HCT116 (cell line): ENCODE measurements at regions not wholly inside any gene's neighbourhood (a gene's known extent, or its start where the extent isn't known, plus 50 kb on each side); places are given as distances from the start of the nearest gene placed in this dataset.

Experiments used
- ATAC-seq: fragments of 200-7000 bp; cut with Tn5 transposase; 2 replicates; pipeline ENCODE4 v1.9.1; 2020; ENCODE audit warnings: mild to moderate bottlenecking, moderate library complexity
- BruUV-seq: library from RNA; stranded (reverse); fragments of 400-500 nt; replicated peaks from 2 replicates; lab custom pipeline; 2021; lab: Mats Ljungman, UMichigan
- CTCF ChIA-PET: fragments of 300-600 bp; sonication (Branson Sonifier 250); formaldehyde crosslinking; loops from one replicate; lab custom pipeline; 2021; ENCODE audit warnings: antibody characterized with exemption; lab: Charles Lee
- POLR2A ChIA-PET: fragments of 300-600, 350-600 bp; sonication (Branson Sonifier 250); formaldehyde crosslinking; loops from one replicate; lab custom pipeline; 2021; ENCODE audit warnings: antibody characterized with exemption; lab: Charles Lee
- RAD21 ChIA-PET, 2 experiments: fragments of 300-600 bp; sonication (Branson Sonifier 250); formaldehyde crosslinking; loops; one replicate each; lab custom pipeline; 2023; ENCODE audit warnings: low total read pairs in 2 of 2; ENCODE audit not compliant: uncharacterized antibody in 2 of 2, unreplicated experiment in 2 of 2, low non-redundant PET in 1 of 2; lab: Charles Lee
- DNase-seq: peaks from one replicate; pipeline ENCODE4 v3.0.0-alpha.2; 2010; ENCODE audit warnings: low read depth, low spot score
- H2AFZ ChIP-seq: fragments of 200-600 bp; shearing (Covaris generic), sonication (generic); 2 replicates; pipeline ENCODE4 v1.6.1; 2017; ENCODE audit warnings: low read depth, mixed run types, mixed read lengths, antibody characterized with exemption, low read length; ENCODE audit not compliant: poor library complexity, severe bottlenecking
- H3K27ac ChIP-seq: 2 replicates; pipeline ENCODE4 v1.5.1; 2012; ENCODE audit warnings: low read depth, low read length
- H3K27me3 ChIP-seq: fragments of 200-600 bp; sonication (generic); 2 replicates; pipeline ENCODE4 v1.6.1; 2016; ENCODE audit warnings: mixed run types, low read length, mixed read lengths; ENCODE audit not compliant: insufficient read depth
- H3K36me3 ChIP-seq, 2 experiments: fragments of 200-500 bp in 1 of 2; fragments of 200-600 bp in 1 of 2; sonication (Bioruptor generic) in 1 of 2; sonication (generic) in 1 of 2; 2 replicates each; pipeline versions ENCODE4 v1.5.1 to v1.6.1; 2014 to 2016; ENCODE audit warnings: low read length in 2 of 2, inconsistent platforms in 1 of 2, mixed read lengths in 1 of 2, mixed run types in 1 of 2; ENCODE audit not compliant: insufficient read depth in 2 of 2, control insufficient read depth in 1 of 2
- H3K4me1 ChIP-seq, 2 experiments: fragments of 200-600 bp in 1 of 2; sonication (generic) in 1 of 2; 2 replicates each; pipeline versions ENCODE4 v1.5.1 to v1.6.1; 2012 to 2017; ENCODE audit warnings: low read length in 2 of 2, inconsistent platforms in 1 of 2, mild to moderate bottlenecking in 1 of 2, mixed read lengths in 1 of 2, mixed run types in 1 of 2, moderate library complexity in 1 of 2; ENCODE audit not compliant: insufficient read depth in 2 of 2, control insufficient read depth in 1 of 2
- H3K4me2 ChIP-seq: fragments of 200-600 bp; sonication (generic); 2 replicates; pipeline ENCODE4 v1.6.1; 2017; ENCODE audit warnings: mixed run types, low read length, mixed read lengths
- H3K4me3 ChIP-seq, 2 experiments: fragments of 200-600 bp in 1 of 2; sonication (generic) in 1 of 2; replicated peaks in 1 of 2; 2 replicates each; pipeline ENCODE4 v1.5.1; 2011 to 2016; ENCODE audit warnings: low read length in 2 of 2, control low read depth in 1 of 2, low read depth in 1 of 2, mild to moderate bottlenecking in 1 of 2, mixed read lengths in 1 of 2, mixed run types in 1 of 2
- H3K79me2 ChIP-seq: fragments of 200-600 bp; sonication (generic); 2 replicates; pipeline ENCODE4 v1.6.1; 2017; ENCODE audit warnings: mild to moderate bottlenecking, mixed run types, low read length, moderate library complexity, mixed read lengths; ENCODE audit not compliant: insufficient read depth
- H3K9ac ChIP-seq: fragments of 200-600 bp; sonication (generic); 2 replicates; pipeline ENCODE4 v1.6.1; 2016; ENCODE audit warnings: low read length, mixed read lengths
- H3K9me2 ChIP-seq: fragments of 200-600 bp; sonication (generic), shearing (Covaris generic); 2 replicates; pipeline ENCODE4 v1.6.1; 2017; ENCODE audit warnings: mixed run types, mild to moderate bottlenecking, moderate library complexity; ENCODE audit not compliant: insufficient read depth
- H3K9me3 ChIP-seq, 2 experiments: fragments of 200-500 bp in 1 of 2; fragments of 200-600 bp in 1 of 2; sonication (Bioruptor generic) in 1 of 2; sonication (generic) in 1 of 2; 2 replicates each; pipeline ENCODE4 v1.6.1; 2014 to 2017; ENCODE audit warnings: low read length in 2 of 2, mixed read lengths in 2 of 2, inconsistent platforms in 1 of 2, low read depth in 1 of 2, mild to moderate bottlenecking in 1 of 2, mixed run types in 1 of 2, moderate library complexity in 1 of 2; ENCODE audit not compliant: control insufficient read depth in 1 of 2, insufficient read depth in 1 of 2
- H4K20me1 ChIP-seq: fragments of 200-600 bp; sonication (generic), shearing (Covaris generic); 2 replicates; pipeline ENCODE4 v1.6.1; 2017; ENCODE audit warnings: mixed run types, mild to moderate bottlenecking, moderate library complexity; ENCODE audit not compliant: insufficient read depth
- CEBPB ChIP-seq: IDR thresholded peaks from 2 replicates; pipeline ENCODE4 v1.6.1; 2012; ENCODE audit warnings: low read depth
- EGR1 ChIP-seq: IDR thresholded peaks from 2 replicates; pipeline ENCODE4 v1.6.1; 2012; ENCODE audit warnings: low read depth
- ELF1 ChIP-seq: IDR thresholded peaks from 2 replicates; pipeline ENCODE4 v1.6.1; 2012; ENCODE audit warnings: low read depth, borderline replicate concordance
- EZH2 ChIP-seq: fragments of 200-600 bp; sonication (generic); IDR thresholded peaks from 2 replicates; pipeline ENCODE4 v1.6.1; 2017; ENCODE audit warnings: antibody characterized with exemption, mixed run types
- EZH2phosphoT487 ChIP-seq: fragments of 200-600 bp; IDR thresholded peaks from 2 replicates; pipeline ENCODE4 v1.6.1; 2018; ENCODE audit warnings: antibody characterized with exemption, borderline replicate concordance
- JUND ChIP-seq: IDR thresholded peaks from 2 replicates; pipeline ENCODE4 v1.6.1; 2012
- POLR2AphosphoS5 ChIP-seq: IDR thresholded peaks from 2 replicates; pipeline ENCODE4 v1.6.1; 2011; ENCODE audit warnings: mild to moderate bottlenecking, low read depth, low read length, moderate library complexity
- SIN3A ChIP-seq: IDR thresholded peaks from 2 replicates; pipeline ENCODE4 v1.6.1; 2012; ENCODE audit warnings: low read depth
- SP1 ChIP-seq: IDR thresholded peaks from 2 replicates; pipeline ENCODE4 v1.6.1; 2012; ENCODE audit warnings: low read depth
- TCF7L2 ChIP-seq: IDR thresholded peaks from 2 replicates; pipeline ENCODE4 v1.7.0; 2011; ENCODE audit warnings: borderline replicate concordance, inconsistent platforms; ENCODE audit not compliant: insufficient read depth, insufficient read length; ENCODE audit errors: extremely low read depth
- YY1 ChIP-seq: IDR thresholded peaks from 2 replicates; pipeline ENCODE4 v1.6.1; 2011; ENCODE audit warnings: low read length, low read depth, moderate library complexity, mild to moderate bottlenecking; ENCODE audit not compliant: insufficient replicate concordance; ENCODE audit errors: extremely low read depth
- intact Hi-C: fragments of 100-400 bp; cut with micrococcal nuclease; formaldehyde crosslinking; loops from 2 replicates; pipeline ENCODE4 v1.10.0; 2022
- TF ChIP-seq, protein P1 (sequence below), 3 experiments: fragments of 200-600 bp in 1 of 3; sonication (generic) in 1 of 3; IDR thresholded peaks in 2 of 3; conservative IDR thresholded peaks in 1 of 3; 2 replicates each; pipeline ENCODE4 v1.5.1; 2012 to 2017; ENCODE audit warnings: low read depth in 2 of 3, low read length in 2 of 3, antibody characterized with exemption in 1 of 3, borderline replicate concordance in 1 of 3, control low read depth in 1 of 3, mild to moderate bottlenecking in 1 of 3, mixed read lengths in 1 of 3, mixed run types in 1 of 3, moderate library complexity in 1 of 3; ENCODE audit not compliant: insufficient read depth in 1 of 3
- TF ChIP-seq, protein P2 (sequence below): IDR thresholded peaks from 2 replicates; pipeline ENCODE4 v1.6.1; 2012; ENCODE audit warnings: low read depth

- Histone ChIP-seq H3K9me2 (no peaks in the 10 kb centered on the region), H3K4me3 (no peak overlapping the region), H3K27ac (no peak overlapping the region), H3K4me2 (no peak overlapping the region), H3K9ac (no peak overlapping the region), H2AFZ (no peak overlapping the region), H3K9me3 (no peaks in the 10 kb centered on the region), H3K4me1 (no peaks in the 10 kb centered on the region), H3K79me2 (no peaks in the 10 kb centered on the region), H3K36me3 (no peaks in the 10 kb centered on the region), H3K27me3 (peaks cover 8% of the 10 kb centered on the region), H4K20me1 (no peaks in the 10 kb centered on the region)
- TF ChIP-seq EZH2: no peak
- intact Hi-C loops: no loop called here
- no TSS peak for BruUV-seq
- RAD21 ChIA-PET: no interaction called here
- ATAC-seq (no peak), DNase-seq (no peak)
- POLR2A ChIA-PET: no interaction called here
- CTCF ChIA-PET: no interaction called here
Measured at GRCh38 chr2:16238786-16239185, 298.4 kb downstream of the MYCN start.

GRCh38 chr2:16238001-16238761 is 297.8 kb downstream of the MYCN start:
- no TSS peak for BruUV-seq
- H3K79me2 ChIP-seq: no peaks in the 10 kb centered on the region
- peaks cover 8% of the 10 kb centered on the region for H3K27me3 ChIP-seq
- CTCF ChIA-PET: no interaction called here
- TF ChIP-seq, protein P1, sequence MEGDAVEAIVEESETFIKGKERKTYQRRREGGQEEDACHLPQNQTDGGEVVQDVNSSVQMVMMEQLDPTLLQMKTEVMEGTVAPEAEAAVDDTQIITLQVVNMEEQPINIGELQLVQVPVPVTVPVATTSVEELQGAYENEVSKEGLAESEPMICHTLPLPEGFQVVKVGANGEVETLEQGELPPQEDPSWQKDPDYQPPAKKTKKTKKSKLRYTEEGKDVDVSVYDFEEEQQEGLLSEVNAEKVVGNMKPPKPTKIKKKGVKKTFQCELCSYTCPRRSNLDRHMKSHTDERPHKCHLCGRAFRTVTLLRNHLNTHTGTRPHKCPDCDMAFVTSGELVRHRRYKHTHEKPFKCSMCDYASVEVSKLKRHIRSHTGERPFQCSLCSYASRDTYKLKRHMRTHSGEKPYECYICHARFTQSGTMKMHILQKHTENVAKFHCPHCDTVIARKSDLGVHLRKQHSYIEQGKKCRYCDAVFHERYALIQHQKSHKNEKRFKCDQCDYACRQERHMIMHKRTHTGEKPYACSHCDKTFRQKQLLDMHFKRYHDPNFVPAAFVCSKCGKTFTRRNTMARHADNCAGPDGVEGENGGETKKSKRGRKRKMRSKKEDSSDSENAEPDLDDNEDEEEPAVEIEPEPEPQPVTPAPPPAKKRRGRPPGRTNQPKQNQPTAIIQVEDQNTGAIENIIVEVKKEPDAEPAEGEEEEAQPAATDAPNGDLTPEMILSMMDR (IDR thresholded peaks at IDR 0.05 in 2 of 3, conservative IDR thresholded peaks at IDR 0.05 in 1 of 3; ENCODE audit: borderline replicate concordance in 1 of 3, insufficient read depth in 1 of 3, low read depth in 2 of 3, low read length in 2 of 3): no peak
- TF ChIP-seq YY1 (no peak), JUND (no peak), CEBPB (no peak), EGR1 (no peak), EZH2phosphoT487 (no peak), SP1 (no peak), SIN3A (no peak), TCF7L2 (no peak), POLR2AphosphoS5 (no peak), ELF1 (no peak)
- TF ChIP-seq, protein P2, sequence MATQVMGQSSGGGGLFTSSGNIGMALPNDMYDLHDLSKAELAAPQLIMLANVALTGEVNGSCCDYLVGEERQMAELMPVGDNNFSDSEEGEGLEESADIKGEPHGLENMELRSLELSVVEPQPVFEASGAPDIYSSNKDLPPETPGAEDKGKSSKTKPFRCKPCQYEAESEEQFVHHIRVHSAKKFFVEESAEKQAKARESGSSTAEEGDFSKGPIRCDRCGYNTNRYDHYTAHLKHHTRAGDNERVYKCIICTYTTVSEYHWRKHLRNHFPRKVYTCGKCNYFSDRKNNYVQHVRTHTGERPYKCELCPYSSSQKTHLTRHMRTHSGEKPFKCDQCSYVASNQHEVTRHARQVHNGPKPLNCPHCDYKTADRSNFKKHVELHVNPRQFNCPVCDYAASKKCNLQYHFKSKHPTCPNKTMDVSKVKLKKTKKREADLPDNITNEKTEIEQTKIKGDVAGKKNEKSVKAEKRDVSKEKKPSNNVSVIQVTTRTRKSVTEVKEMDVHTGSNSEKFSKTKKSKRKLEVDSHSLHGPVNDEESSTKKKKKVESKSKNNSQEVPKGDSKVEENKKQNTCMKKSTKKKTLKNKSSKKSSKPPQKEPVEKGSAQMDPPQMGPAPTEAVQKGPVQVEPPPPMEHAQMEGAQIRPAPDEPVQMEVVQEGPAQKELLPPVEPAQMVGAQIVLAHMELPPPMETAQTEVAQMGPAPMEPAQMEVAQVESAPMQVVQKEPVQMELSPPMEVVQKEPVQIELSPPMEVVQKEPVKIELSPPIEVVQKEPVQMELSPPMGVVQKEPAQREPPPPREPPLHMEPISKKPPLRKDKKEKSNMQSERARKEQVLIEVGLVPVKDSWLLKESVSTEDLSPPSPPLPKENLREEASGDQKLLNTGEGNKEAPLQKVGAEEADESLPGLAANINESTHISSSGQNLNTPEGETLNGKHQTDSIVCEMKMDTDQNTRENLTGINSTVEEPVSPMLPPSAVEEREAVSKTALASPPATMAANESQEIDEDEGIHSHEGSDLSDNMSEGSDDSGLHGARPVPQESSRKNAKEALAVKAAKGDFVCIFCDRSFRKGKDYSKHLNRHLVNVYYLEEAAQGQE: no peak
- TF ChIP-seq, all 23 proteins: peak for 0
- no peaks in the 10 kb centered on the region for H4K20me1 ChIP-seq
- H3K4me2 ChIP-seq: no peak overlapping the region
- H3K4me3 ChIP-seq: no peak overlapping the region
- no peaks in the 10 kb centered on the region for H3K4me1 ChIP-seq
- no peak overlapping the region for H2AFZ ChIP-seq
- H3K9ac ChIP-seq: no peak overlapping the region
- DNase-seq: no peak
- H3K9me3 ChIP-seq: no peaks in the 10 kb centered on the region
- no peak overlapping the region for H3K27ac ChIP-seq
- ChIA-PET POLR2A (no interaction called here), RAD21 (no interaction called here)
- ATAC-seq: no peak
- H3K36me3 ChIP-seq: no peaks in the 10 kb centered on the region
- intact Hi-C loops: no loop called here
- H3K9me2 ChIP-seq: no peaks in the 10 kb centered on the region
